ENCODE measurements at regions not wholly inside any gene's neighbourhood (a gene's known extent, or its start where the extent isn't known, plus 50 kb on each side); places are given as distances from the start of the nearest gene placed in this dataset.

- no peaks in the 10 kb centered on the region for H3K4me1 ChIP-seq (ENCODE audit: control insufficient read depth in 4 of 4, insufficient read depth in 4 of 4, low read length in 3 of 4)
- no peak overlapping the region for H3K4me3 ChIP-seq (ENCODE audit: low read depth in 1 of 3, low read length in 3 of 3)
- no peak for TF ChIP-seq EGR1 (IDR thresholded peaks at IDR 0.05; ENCODE audit: low read depth in 2 of 2)
- TF ChIP-seq REST (IDR thresholded peaks at IDR 0.05): no peak
- no peak for TF ChIP-seq HNF4A (conservative IDR thresholded peaks at IDR 0.05)
- H3K36me3 ChIP-seq (ENCODE audit: control insufficient read depth in 4 of 4, insufficient read depth in 3 of 4, low read depth in 1 of 4, low read length in 3 of 4): no peaks in the 10 kb centered on the region
- H3K9ac ChIP-seq (ENCODE audit: low read depth in 1 of 2, low read length in 2 of 2): no peak overlapping the region
- no peaks in the 10 kb centered on the region for H3K9me3 ChIP-seq (ENCODE audit: control insufficient read depth in 4 of 4, low read length in 3 of 4)
- DNase-seq (ENCODE audit: low spot score): no peak
- H3K27me3 ChIP-seq (ENCODE audit: control insufficient read depth in 4 of 4, insufficient read depth in 4 of 4, low read length in 3 of 4): no peaks in the 10 kb centered on the region
- H3K27ac ChIP-seq (ENCODE audit: low read depth in 1 of 2, low read length in 2 of 2): no peak overlapping the region
These were observed 1363.3 kb downstream of the MAT2B start for GRCh38 chr5:164868761-164869160.

DNA sequence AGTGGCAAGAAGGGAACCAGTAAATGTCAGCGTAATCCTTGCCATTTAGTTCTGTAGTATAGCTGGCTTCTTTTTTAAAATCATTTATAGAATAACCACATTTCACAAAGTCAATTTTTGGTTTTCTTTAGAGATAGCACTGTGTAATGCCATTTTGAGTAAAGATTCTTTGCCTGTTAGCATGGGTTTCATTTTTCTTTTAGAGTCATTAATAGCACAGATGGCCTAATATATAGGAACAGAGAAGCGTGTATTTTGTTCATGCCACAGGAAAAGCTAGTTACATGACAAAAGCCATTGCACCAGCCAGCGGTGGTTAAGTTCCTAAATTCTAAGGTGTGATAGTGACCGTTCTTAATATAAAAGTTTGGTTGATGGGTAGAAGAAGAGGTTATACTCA, 1363.9 kb downstream of the MAT2B start:
- WGBS: 76% methylated on average over 4 of the region's 4 CpGs
- H3K9me3 ChIP-seq (ENCODE audit: control insufficient read depth in 4 of 4, low read length in 3 of 4): no peaks in the 10 kb centered on the region

DNA sequence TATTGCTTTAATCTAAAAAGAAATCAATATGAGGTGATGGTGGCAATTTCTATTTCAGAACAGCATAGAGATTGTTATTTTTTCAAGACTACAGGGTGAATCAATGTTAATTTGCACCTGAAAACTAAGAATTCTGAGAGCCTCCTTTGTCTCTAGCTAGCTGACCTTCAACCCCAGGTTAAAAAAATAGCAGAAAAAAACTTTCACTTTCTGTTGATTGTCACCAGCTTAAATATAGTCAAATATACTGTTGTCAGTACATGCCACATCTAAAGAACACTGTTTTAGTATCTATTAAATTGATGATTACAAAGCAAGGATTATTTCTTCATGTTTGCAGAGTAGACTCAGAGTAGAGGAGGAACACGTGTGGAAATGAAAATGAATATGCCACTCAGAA, 1371.4 kb downstream of the MAT2B start:
- Histone ChIP-seq H3K27me3 (ENCODE audit: control insufficient read depth in 4 of 4, insufficient read depth in 4 of 4, low read length in 3 of 4) (no peaks in the 10 kb centered on the region), H3K4me3 (ENCODE audit: low read depth in 1 of 3, low read length in 3 of 3) (no peak overlapping the region), H3K9ac (ENCODE audit: low read depth in 1 of 2, low read length in 2 of 2) (no peak overlapping the region), H3K9me3 (ENCODE audit: control insufficient read depth in 4 of 4, low read length in 3 of 4) (peaks cover 0 to 2% (median 1%) of the 10 kb centered on the region in 4 donors), H3K4me1 (ENCODE audit: control insufficient read depth in 4 of 4, insufficient read depth in 4 of 4, low read length in 3 of 4) (no peaks in the 10 kb centered on the region), H3K27ac (ENCODE audit: low read depth in 1 of 2, low read length in 2 of 2) (no peak overlapping the region), H3K36me3 (ENCODE audit: control insufficient read depth in 4 of 4, insufficient read depth in 3 of 4, low read depth in 1 of 4, low read length in 3 of 4) (no peaks in the 10 kb centered on the region)
- 28% methylated on average over 1 of the region's 1 CpG for WGBS
- TF ChIP-seq EGR1 (IDR thresholded peaks at IDR 0.05; ENCODE audit: low read depth in 2 of 2) (no peak), YY1 (IDR thresholded peaks at IDR 0.05) (no peak), HNF4G (IDR thresholded peaks at IDR 0.05) (no peak), HNF4A (conservative IDR thresholded peaks at IDR 0.05) (no peak), MAX (IDR thresholded peaks at IDR 0.05) (no peak), FOXA2 (IDR thresholded peaks at IDR 0.05) (no peak)
- no peak for DNase-seq (ENCODE audit: low spot score)

More for the DNA sequence above, 1363.9 kb downstream of the MAT2B start:
- TF ChIP-seq EGR1 (IDR thresholded peaks at IDR 0.05; ENCODE audit: low read depth in 2 of 2): no peak
- H3K27me3 ChIP-seq (ENCODE audit: control insufficient read depth in 4 of 4, insufficient read depth in 4 of 4, low read length in 3 of 4): no peaks in the 10 kb centered on the region
- DNase-seq (ENCODE audit: low spot score): no peak
- no peak overlapping the region for H3K9ac ChIP-seq (ENCODE audit: low read depth in 1 of 2, low read length in 2 of 2)
- H3K4me3 ChIP-seq (ENCODE audit: low read depth in 1 of 3, low read length in 3 of 3): no peak overlapping the region
- no peaks in the 10 kb centered on the region for H3K36me3 ChIP-seq (ENCODE audit: control insufficient read depth in 4 of 4, insufficient read depth in 3 of 4, low read depth in 1 of 4, low read length in 3 of 4)
- no peak overlapping the region for H3K27ac ChIP-seq (ENCODE audit: low read depth in 1 of 2, low read length in 2 of 2)
- H3K4me1 ChIP-seq (ENCODE audit: control insufficient read depth in 4 of 4, insufficient read depth in 4 of 4, low read length in 3 of 4): no peaks in the 10 kb centered on the region

DNA sequence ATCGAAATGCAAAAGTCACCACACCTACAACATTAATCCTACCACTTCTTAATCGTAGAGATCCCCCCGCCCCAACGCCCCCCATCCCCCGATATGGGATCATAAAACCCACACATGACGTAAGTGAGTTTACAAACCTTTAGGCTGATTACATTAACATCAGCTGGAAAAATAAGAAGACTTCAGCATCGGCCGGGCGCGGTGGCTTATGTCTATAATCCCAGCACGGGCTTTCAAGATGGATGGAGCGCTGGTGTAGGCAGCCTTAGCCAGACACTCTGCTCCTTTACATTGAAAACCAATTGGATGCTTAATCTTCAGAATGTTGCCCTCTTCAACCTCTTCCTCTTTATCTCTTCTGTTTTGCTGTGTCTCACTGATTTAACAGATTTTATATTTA, 1376.0 kb downstream of the MAT2B start:
- Histone ChIP-seq H3K4me1 (ENCODE audit: control insufficient read depth in 4 of 4, insufficient read depth in 4 of 4, low read length in 3 of 4) (no peaks in the 10 kb centered on the region), H3K36me3 (ENCODE audit: control insufficient read depth in 4 of 4, insufficient read depth in 3 of 4, low read depth in 1 of 4, low read length in 3 of 4) (no peaks in the 10 kb centered on the region), H3K27me3 (ENCODE audit: control insufficient read depth in 4 of 4, insufficient read depth in 4 of 4, low read length in 3 of 4) (no peaks in the 10 kb centered on the region), H3K9me3 (ENCODE audit: control insufficient read depth in 4 of 4, low read length in 3 of 4) (peaks cover 0 to 2% (median 1%) of the 10 kb centered on the region in 4 donors), H3K4me3 (ENCODE audit: low read depth in 1 of 3, low read length in 3 of 3) (no peak overlapping the region), H3K27ac (ENCODE audit: low read depth in 1 of 2, low read length in 2 of 2) (no peak overlapping the region), H3K9ac (ENCODE audit: low read depth in 1 of 2, low read length in 2 of 2) (no peak overlapping the region)
- DNase-seq (ENCODE audit: low spot score): no peak
- no peak for TF ChIP-seq HNF4A (conservative IDR thresholded peaks at IDR 0.05)
- TF ChIP-seq YY1 (IDR thresholded peaks at IDR 0.05): no peak
- TF ChIP-seq, protein P1, sequence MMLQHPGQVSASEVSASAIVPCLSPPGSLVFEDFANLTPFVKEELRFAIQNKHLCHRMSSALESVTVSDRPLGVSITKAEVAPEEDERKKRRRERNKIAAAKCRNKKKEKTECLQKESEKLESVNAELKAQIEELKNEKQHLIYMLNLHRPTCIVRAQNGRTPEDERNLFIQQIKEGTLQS (IDR thresholded peaks at IDR 0.05): no peak
- TF ChIP-seq EGR1 (IDR thresholded peaks at IDR 0.05; ENCODE audit: low read depth in 2 of 2): no peak
- TF ChIP-seq NR2F2 (IDR thresholded peaks at IDR 0.05): no peak
- no peak for TF ChIP-seq HNF4G (IDR thresholded peaks at IDR 0.05)
- TF ChIP-seq FOXA2 (IDR thresholded peaks at IDR 0.05): no peak
- no peak for TF ChIP-seq JUND (IDR thresholded peaks at IDR 0.05)
- no peak for TF ChIP-seq MAX (IDR thresholded peaks at IDR 0.05)
- TF ChIP-seq GABPA (IDR thresholded peaks at IDR 0.05 in 1 of 2, conservative IDR thresholded peaks at IDR 0.05 in 1 of 2): no peak
- TF ChIP-seq TAF1 (conservative IDR thresholded peaks at IDR 0.05): no peak
- TF ChIP-seq, protein P2, sequence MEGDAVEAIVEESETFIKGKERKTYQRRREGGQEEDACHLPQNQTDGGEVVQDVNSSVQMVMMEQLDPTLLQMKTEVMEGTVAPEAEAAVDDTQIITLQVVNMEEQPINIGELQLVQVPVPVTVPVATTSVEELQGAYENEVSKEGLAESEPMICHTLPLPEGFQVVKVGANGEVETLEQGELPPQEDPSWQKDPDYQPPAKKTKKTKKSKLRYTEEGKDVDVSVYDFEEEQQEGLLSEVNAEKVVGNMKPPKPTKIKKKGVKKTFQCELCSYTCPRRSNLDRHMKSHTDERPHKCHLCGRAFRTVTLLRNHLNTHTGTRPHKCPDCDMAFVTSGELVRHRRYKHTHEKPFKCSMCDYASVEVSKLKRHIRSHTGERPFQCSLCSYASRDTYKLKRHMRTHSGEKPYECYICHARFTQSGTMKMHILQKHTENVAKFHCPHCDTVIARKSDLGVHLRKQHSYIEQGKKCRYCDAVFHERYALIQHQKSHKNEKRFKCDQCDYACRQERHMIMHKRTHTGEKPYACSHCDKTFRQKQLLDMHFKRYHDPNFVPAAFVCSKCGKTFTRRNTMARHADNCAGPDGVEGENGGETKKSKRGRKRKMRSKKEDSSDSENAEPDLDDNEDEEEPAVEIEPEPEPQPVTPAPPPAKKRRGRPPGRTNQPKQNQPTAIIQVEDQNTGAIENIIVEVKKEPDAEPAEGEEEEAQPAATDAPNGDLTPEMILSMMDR (IDR thresholded peaks at IDR 0.05; ENCODE audit: low read depth, low read length, missing input control): no peak
- no peak for TF ChIP-seq SP1 (IDR thresholded peaks at IDR 0.05)
- TF ChIP-seq RXRA (IDR thresholded peaks at IDR 0.05): no peak
- no peak for TF ChIP-seq RAD21 (IDR thresholded peaks at IDR 0.05)
- no peak for TF ChIP-seq FOXA1 (IDR thresholded peaks at IDR 0.05)
- 85% methylated on average over 12 of the region's 12 CpGs for WGBS

Measured in liver (tissue), 8 donors.